Activated CD8-positive, alpha-beta memory T cell treated with anti-CD3 and anti-CD28 coated beads, Interleukin-2, amount 50 U/mL, for 1 hour (primary cell): ENCODE measurements at regions not wholly inside any gene's neighbourhood (a gene's known extent, or its start where the extent isn't known, plus 50 kb on each side); places are given as distances from the start of the nearest gene placed in this dataset.

ENCODE experiments used
- DNase-seq: peaks from one replicate; pipeline ENCODE4 v3.0.0-alpha.2; 2020; ENCODE audit errors: extremely low read depth

DNA sequence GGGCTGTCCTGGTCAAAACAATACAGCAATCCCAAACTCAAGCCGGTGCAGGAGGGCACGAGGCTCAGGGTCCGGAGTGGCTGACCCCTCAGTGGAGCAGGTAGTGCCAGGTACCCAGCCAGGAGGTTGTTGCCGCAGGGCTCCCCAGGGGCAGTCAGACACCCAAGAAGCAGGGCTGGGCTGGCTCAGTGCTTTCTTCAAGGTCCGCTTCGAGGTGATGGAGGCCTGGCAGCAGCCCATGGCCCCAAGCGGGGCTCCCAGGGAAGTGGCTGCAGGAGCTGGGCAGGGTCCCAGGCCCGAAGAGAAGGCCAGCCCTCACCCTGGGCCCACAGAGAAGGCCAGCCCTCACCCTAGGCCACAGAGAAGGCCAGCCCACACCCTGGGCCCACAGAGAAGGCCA lies 55.3 kb upstream of the COPS8 start:
- DNase-seq, result no peak

DNA sequence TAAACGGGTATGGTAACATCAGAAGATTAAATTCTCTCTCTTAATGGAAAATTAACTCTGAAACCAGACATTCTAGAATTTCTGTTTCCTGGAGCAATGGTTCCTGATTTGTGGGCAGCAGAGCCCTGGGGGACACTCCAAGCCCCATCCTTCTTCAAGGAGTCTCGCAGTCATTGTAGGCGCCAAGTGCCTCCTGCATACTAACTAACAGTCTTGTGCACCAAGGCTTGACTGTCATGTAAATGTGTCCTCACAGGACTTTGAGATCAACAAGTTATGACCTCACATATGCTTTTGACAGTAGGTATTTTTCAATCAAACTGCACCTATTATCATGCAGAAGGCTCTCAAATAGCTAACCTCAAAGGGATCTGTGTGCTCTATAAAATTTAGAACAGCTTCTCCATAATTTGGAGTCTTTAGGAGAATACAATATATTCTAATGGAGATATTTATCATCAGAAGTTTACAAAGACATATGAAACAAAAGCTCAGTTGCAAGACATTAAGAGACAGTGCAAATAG lies 52.1 kb upstream of the COPS8 start:
- no peak for DNase-seq

GRCh38 chr2:237035781-237036475 lies 49.8 kb upstream of the COPS8 start:
- no peak for DNase-seq
